ENCODE measurements at regions not wholly inside any gene's neighbourhood (a gene's known extent, or its start where the extent isn't known, plus 50 kb on each side); places are given as distances from the start of the nearest gene placed in this dataset.

DNA sequence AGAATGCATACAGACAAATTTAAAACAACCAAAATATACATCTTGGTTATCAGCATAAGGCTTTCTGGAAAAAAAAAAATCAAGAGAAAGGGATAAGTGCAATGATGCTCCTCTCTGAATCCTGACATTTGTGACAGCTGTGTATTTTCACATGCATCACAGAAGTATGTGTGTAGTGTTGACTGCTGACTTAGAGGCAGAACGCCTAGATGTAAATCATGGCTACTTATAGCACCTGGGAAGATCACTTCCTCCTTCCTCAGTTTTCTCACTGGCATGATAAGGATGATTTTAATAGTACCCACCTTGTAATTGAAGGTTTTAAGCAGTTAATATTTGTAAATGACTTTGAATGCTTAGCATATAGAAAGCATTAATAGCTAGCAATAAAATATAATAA is 112.5 kb downstream of the MRPL39 start:
- TF ChIP-seq, protein P1, sequence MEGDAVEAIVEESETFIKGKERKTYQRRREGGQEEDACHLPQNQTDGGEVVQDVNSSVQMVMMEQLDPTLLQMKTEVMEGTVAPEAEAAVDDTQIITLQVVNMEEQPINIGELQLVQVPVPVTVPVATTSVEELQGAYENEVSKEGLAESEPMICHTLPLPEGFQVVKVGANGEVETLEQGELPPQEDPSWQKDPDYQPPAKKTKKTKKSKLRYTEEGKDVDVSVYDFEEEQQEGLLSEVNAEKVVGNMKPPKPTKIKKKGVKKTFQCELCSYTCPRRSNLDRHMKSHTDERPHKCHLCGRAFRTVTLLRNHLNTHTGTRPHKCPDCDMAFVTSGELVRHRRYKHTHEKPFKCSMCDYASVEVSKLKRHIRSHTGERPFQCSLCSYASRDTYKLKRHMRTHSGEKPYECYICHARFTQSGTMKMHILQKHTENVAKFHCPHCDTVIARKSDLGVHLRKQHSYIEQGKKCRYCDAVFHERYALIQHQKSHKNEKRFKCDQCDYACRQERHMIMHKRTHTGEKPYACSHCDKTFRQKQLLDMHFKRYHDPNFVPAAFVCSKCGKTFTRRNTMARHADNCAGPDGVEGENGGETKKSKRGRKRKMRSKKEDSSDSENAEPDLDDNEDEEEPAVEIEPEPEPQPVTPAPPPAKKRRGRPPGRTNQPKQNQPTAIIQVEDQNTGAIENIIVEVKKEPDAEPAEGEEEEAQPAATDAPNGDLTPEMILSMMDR (IDR thresholded peaks at IDR 0.05; ENCODE audit: unreplicated experiment) = no peak
- no peaks in the 10 kb centered on the region for H3K4me1 Mint-ChIP-seq (ENCODE audit: low read depth, unreplicated experiment)
- CTCF ChIA-PET = no interaction called here
- no peak overlapping the region for H3K4me3 Mint-ChIP-seq (ENCODE audit: low read depth, unreplicated experiment)
- H3K9me3 Mint-ChIP-seq (ENCODE audit: low read depth, unreplicated experiment) = no peaks in the 10 kb centered on the region
- no peaks in the 10 kb centered on the region for H3K27me3 Mint-ChIP-seq (ENCODE audit: unreplicated experiment)
- no peaks in the 10 kb centered on the region for H3K36me3 Mint-ChIP-seq (ENCODE audit: insufficient read depth, unreplicated experiment)
- H3K27ac Mint-ChIP-seq (ENCODE audit: unreplicated experiment) = no peak overlapping the region
- intact Hi-C loops (cut with micrococcal nuclease; ENCODE audit: unreplicated experiment) = no loop called here
- BruUV-seq (replicated peaks) = no TSS peak
- DNase-seq = no peak

DNA sequence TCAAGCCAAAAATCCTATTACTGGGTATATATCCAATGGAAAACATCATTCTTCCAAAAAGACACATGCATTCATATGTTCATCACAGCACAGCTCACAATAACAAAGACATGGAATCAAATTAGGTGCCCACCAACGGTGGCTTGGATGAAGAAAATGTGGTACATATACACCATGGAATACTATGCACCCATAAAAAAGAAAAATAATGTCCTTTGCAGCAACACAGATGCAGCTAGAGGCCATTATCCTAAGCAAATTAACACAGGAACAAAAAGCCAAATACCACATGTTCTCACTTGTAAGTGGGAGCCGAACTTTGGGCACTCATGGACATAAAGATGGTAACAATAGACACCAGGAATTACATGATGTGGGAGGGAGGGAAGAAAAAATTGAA is 113.6 kb downstream of the MRPL39 start:
- Mint-ChIP-seq H3K4me3 (ENCODE audit: low read depth, unreplicated experiment) (no peak overlapping the region), H3K36me3 (ENCODE audit: insufficient read depth, unreplicated experiment) (no peaks in the 10 kb centered on the region), H3K4me1 (ENCODE audit: low read depth, unreplicated experiment) (no peaks in the 10 kb centered on the region), H3K9me3 (ENCODE audit: low read depth, unreplicated experiment) (no peaks in the 10 kb centered on the region), H3K27me3 (ENCODE audit: unreplicated experiment) (no peaks in the 10 kb centered on the region), H3K27ac (ENCODE audit: unreplicated experiment) (no peak overlapping the region)
- CTCF ChIA-PET = no interaction called here
- no TSS peak for BruUV-seq (replicated peaks)
- intact Hi-C loops (cut with micrococcal nuclease; ENCODE audit: unreplicated experiment) = no loop called here
- TF ChIP-seq, protein P1 (IDR thresholded peaks at IDR 0.05; ENCODE audit: unreplicated experiment) = no peak
- DNase-seq = no peak

DNA sequence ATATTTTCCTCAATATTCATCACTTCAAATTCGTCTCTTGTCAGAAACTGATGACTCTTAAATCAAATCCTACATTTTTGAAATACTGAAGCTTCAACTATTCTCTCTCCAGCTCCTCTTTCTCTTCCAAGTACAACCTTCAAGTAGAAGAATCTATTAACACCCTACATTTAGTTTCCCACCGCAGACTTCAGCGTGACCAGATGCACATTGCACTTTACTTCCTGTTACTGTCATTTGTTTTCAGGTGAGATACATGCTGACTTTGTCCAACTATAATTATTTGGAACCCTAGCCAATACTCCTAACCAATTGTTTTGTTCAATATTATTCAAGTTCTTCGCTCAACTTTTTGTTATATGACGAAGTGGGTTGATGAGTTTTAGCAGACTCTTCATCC is 116.0 kb downstream of the MRPL39 start:
- no peaks in the 10 kb centered on the region for H3K27me3 Mint-ChIP-seq (ENCODE audit: unreplicated experiment)
- TF ChIP-seq, protein P1 (IDR thresholded peaks at IDR 0.05; ENCODE audit: unreplicated experiment) = no peak
- no peaks in the 10 kb centered on the region for H3K4me1 Mint-ChIP-seq (ENCODE audit: low read depth, unreplicated experiment)
- intact Hi-C loops (cut with micrococcal nuclease; ENCODE audit: unreplicated experiment) = no loop called here
- H3K9me3 Mint-ChIP-seq (ENCODE audit: low read depth, unreplicated experiment) = no peaks in the 10 kb centered on the region
- H3K4me3 Mint-ChIP-seq (ENCODE audit: low read depth, unreplicated experiment) = no peak overlapping the region
- DNase-seq = no peak
- BruUV-seq (replicated peaks) = no TSS peak
- no peak overlapping the region for H3K27ac Mint-ChIP-seq (ENCODE audit: unreplicated experiment)
- H3K36me3 Mint-ChIP-seq (ENCODE audit: insufficient read depth, unreplicated experiment) = no peaks in the 10 kb centered on the region
- CTCF ChIA-PET = no interaction called here

DNA sequence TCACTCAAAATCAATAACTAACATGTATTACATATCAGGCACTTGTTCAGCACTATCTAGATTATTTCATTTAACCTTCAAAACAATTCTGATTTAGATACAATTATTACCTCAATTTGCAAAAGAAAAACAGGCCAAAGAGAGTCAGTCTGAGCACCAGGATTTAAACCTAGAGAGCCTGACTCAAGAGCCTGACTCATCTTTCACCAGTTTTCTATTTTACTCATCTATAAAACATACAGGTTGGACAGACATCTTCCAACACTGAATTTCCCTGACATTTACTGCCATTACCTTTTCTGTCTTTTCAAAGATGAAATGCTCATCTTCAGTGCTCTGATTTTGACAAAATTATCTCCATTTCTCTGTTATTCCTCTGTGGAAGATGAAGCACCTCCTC is 116.5 kb downstream of the MRPL39 start:
- BruUV-seq (replicated peaks) = no TSS peak
- DNase-seq = no peak
- intact Hi-C loops (cut with micrococcal nuclease; ENCODE audit: unreplicated experiment) = no loop called here
- Mint-ChIP-seq H3K27ac (ENCODE audit: unreplicated experiment) (no peak overlapping the region), H3K36me3 (ENCODE audit: insufficient read depth, unreplicated experiment) (no peaks in the 10 kb centered on the region), H3K4me1 (ENCODE audit: low read depth, unreplicated experiment) (no peaks in the 10 kb centered on the region), H3K9me3 (ENCODE audit: low read depth, unreplicated experiment) (no peaks in the 10 kb centered on the region), H3K27me3 (ENCODE audit: unreplicated experiment) (no peaks in the 10 kb centered on the region), H3K4me3 (ENCODE audit: low read depth, unreplicated experiment) (no peak overlapping the region)
- CTCF ChIA-PET = no interaction called here
- TF ChIP-seq, protein P1 (IDR thresholded peaks at IDR 0.05; ENCODE audit: unreplicated experiment) = no peak

DNA sequence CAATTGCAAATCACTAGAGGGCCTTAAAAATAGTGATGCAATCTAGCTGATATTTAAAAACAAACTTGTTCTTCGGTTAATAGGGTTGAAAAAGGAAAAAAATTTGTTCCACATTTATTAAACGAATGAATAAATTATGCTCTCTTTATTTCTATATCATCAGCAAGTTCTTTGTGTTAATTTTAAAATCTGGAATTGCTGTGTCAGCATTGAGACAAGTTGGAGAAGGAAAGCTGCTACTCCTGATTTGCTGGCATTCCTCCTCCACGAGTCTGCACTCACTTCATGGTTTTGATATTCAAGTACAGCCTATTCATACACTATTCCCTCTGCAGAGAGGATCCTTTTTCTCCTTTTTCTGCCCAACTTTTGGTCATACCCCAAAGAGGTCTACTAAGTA is 117.6 kb downstream of the MRPL39 start:
- Mint-ChIP-seq H3K4me1 (ENCODE audit: low read depth, unreplicated experiment) (no peaks in the 10 kb centered on the region), H3K4me3 (ENCODE audit: low read depth, unreplicated experiment) (no peak overlapping the region), H3K27ac (ENCODE audit: unreplicated experiment) (no peak overlapping the region), H3K9me3 (ENCODE audit: low read depth, unreplicated experiment) (no peaks in the 10 kb centered on the region), H3K27me3 (ENCODE audit: unreplicated experiment) (no peaks in the 10 kb centered on the region), H3K36me3 (ENCODE audit: insufficient read depth, unreplicated experiment) (no peaks in the 10 kb centered on the region)
- CTCF ChIA-PET = interaction anchor here (0.8 kb wide), 1 partner anchor 54 kb away, joined by 3 read pairs; no protein-coding TSS in a partner anchor
- intact Hi-C loops (cut with micrococcal nuclease; ENCODE audit: unreplicated experiment) = no loop called here
- no TSS peak for BruUV-seq (replicated peaks)
- TF ChIP-seq, protein P1 (IDR thresholded peaks at IDR 0.05; ENCODE audit: unreplicated experiment) = no peak
- DNase-seq = no peak

Data from Calu3 (cell line).